ENCODE measurements at regions not wholly inside any gene's neighbourhood (a gene's known extent, or its start where the extent isn't known, plus 50 kb on each side); places are given as distances from the start of the nearest gene placed in this dataset.
A peak's percentile ranks its signal among the peaks of the same experiment; 100 is the strongest.

DNA sequence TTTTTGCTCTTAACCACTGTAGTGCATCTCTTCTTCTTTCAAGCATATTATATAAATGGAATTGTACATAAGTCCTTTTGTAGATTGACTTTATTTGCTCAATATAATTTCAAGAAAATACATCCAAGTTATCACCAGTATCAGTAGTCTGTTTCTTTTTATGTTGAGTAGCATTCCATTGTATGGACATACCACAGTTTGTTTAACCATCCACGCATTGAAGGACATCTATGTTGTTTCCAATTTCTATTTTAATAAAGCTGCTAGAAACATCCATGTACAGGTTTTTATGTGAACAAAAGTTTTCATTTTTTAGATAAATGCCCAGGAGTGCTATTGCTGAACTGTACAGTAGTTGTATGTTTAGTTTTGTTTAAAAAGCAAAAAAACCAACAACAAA, 387.5 kb upstream of the SOX11 start:
- Mint-ChIP-seq H3K27me3 (ENCODE audit: insufficient read depth, low read depth) (no peaks in the 10 kb centered on the region), H3K4me3 (no peak overlapping the region), H3K27ac (no peak overlapping the region), H3K9me3 (peaks cover 12% of the 10 kb centered on the region), H3K4me1 (no peaks in the 10 kb centered on the region), H3K36me3 (peaks cover 2% of the 10 kb centered on the region)
- TF ChIP-seq, protein P1, sequence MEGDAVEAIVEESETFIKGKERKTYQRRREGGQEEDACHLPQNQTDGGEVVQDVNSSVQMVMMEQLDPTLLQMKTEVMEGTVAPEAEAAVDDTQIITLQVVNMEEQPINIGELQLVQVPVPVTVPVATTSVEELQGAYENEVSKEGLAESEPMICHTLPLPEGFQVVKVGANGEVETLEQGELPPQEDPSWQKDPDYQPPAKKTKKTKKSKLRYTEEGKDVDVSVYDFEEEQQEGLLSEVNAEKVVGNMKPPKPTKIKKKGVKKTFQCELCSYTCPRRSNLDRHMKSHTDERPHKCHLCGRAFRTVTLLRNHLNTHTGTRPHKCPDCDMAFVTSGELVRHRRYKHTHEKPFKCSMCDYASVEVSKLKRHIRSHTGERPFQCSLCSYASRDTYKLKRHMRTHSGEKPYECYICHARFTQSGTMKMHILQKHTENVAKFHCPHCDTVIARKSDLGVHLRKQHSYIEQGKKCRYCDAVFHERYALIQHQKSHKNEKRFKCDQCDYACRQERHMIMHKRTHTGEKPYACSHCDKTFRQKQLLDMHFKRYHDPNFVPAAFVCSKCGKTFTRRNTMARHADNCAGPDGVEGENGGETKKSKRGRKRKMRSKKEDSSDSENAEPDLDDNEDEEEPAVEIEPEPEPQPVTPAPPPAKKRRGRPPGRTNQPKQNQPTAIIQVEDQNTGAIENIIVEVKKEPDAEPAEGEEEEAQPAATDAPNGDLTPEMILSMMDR (IDR thresholded peaks at IDR 0.05), result no peak
- TF ChIP-seq EZH2phosphoT487 (IDR thresholded peaks at IDR 0.05) (no peak), EZH2 (IDR thresholded peaks at IDR 0.05) (no peak)
- H3F3A ChIP-seq (ENCODE audit: low read depth), result no peaks in the 10 kb centered on the region
- H3K4me3 ChIP-seq, result no peak overlapping the region
- no peaks in the 10 kb centered on the region for H3K4me1 ChIP-seq
- H3K79me2 ChIP-seq (ENCODE audit: low read depth), result no peaks in the 10 kb centered on the region
- no peak overlapping the region for H3K9ac ChIP-seq
- no peaks in the 10 kb centered on the region for H4K20me1 ChIP-seq (ENCODE audit: low read depth)
- H3K4me2 ChIP-seq, result no peak overlapping the region
- no peaks in the 10 kb centered on the region for H3K27me3 ChIP-seq
- H3K9me3 ChIP-seq (ENCODE audit: low read depth), result no peaks in the 10 kb centered on the region
- no peak overlapping the region for H3K27ac ChIP-seq
- no peak for DNase-seq (ENCODE audit: low spot score)
- no peaks in the 10 kb centered on the region for H3K36me3 ChIP-seq
- no peak overlapping the region for H2AFZ ChIP-seq (replicated peaks)

- Histone ChIP-seq H2AFZ (replicated peaks) (no peak overlapping the region), H3K4me3 (no peak overlapping the region), H3K4me2 (peak overlapping the region; percentile 33), H3K9ac (no peak overlapping the region), H3K4me1 (peaks cover 9% of the 10 kb centered on the region), H4K20me1 (ENCODE audit: low read depth) (no peaks in the 10 kb centered on the region), H3K36me3 (no peaks in the 10 kb centered on the region), H3F3A (ENCODE audit: low read depth) (no peaks in the 10 kb centered on the region), H3K27ac (no peak overlapping the region), H3K27me3 (no peaks in the 10 kb centered on the region), H3K79me2 (ENCODE audit: low read depth) (no peaks in the 10 kb centered on the region), H3K9me3 (ENCODE audit: low read depth) (no peaks in the 10 kb centered on the region)
- Mint-ChIP-seq H3K36me3 (no peaks in the 10 kb centered on the region), H3K9me3 (no peaks in the 10 kb centered on the region), H3K4me3 (no peak overlapping the region), H3K27ac (no peak overlapping the region), H3K4me1 (peaks cover 6% of the 10 kb centered on the region), H3K27me3 (ENCODE audit: insufficient read depth, low read depth) (no peaks in the 10 kb centered on the region)
- no peak for DNase-seq (ENCODE audit: low spot score)
- TF ChIP-seq EZH2phosphoT487 (IDR thresholded peaks at IDR 0.05) (no peak), EZH2 (IDR thresholded peaks at IDR 0.05) (no peak)
- TF ChIP-seq, protein P1 (IDR thresholded peaks at IDR 0.05), result no peak
Measured at GRCh38 chr2:5315041-5315440, 377.1 kb upstream of the SOX11 start.

DNA sequence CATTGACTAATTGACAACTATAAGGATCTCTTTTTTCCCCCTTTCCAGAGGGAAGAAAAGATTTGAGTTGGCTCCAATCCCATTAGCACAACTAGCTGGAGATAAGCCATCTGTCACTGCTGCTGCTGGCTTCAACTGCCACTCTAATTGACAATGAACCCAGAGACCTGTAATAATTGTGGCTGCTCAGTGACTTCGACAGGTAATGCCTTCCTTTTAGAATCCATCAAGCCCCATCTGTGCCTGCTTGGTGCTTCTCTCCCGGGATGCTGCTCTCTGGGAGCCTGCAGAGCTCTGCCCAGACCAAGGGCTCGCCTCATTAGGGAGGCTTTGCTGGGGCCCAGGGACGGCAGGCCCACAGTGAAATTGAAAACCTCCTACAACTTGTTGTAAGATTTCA, 376.7 kb upstream of the SOX11 start:
- TF ChIP-seq EZH2 (IDR thresholded peaks at IDR 0.05), result no peak
- no peak for TF ChIP-seq EZH2phosphoT487 (IDR thresholded peaks at IDR 0.05)
- TF ChIP-seq, protein P1 (IDR thresholded peaks at IDR 0.05), result no peak
- Histone ChIP-seq H3K4me3 (no peak overlapping the region), H4K20me1 (ENCODE audit: low read depth) (no peaks in the 10 kb centered on the region), H3F3A (ENCODE audit: low read depth) (no peaks in the 10 kb centered on the region), H3K79me2 (ENCODE audit: low read depth) (no peaks in the 10 kb centered on the region), H3K27ac (no peak overlapping the region), H3K27me3 (no peaks in the 10 kb centered on the region), H3K4me1 (peaks cover 9% of the 10 kb centered on the region), H3K4me2 (peak overlapping the region; percentile 33), H3K36me3 (no peaks in the 10 kb centered on the region), H2AFZ (replicated peaks) (no peak overlapping the region), H3K9ac (no peak overlapping the region), H3K9me3 (ENCODE audit: low read depth) (no peaks in the 10 kb centered on the region)
- DNase-seq (ENCODE audit: low spot score), result peak; percentile 50
- no peaks in the 10 kb centered on the region for H3K27me3 Mint-ChIP-seq (ENCODE audit: insufficient read depth, low read depth)
- no peaks in the 10 kb centered on the region for H3K36me3 Mint-ChIP-seq
- H3K4me1 Mint-ChIP-seq, result peaks cover 6% of the 10 kb centered on the region
- no peak overlapping the region for H3K4me3 Mint-ChIP-seq
- no peaks in the 10 kb centered on the region for H3K9me3 Mint-ChIP-seq
- H3K27ac Mint-ChIP-seq, result no peak overlapping the region

Data from neural progenitor cell (in vitro differentiated cells).